Inflammatory macrophage (primary cell): ENCODE measurements at regions not wholly inside any gene's neighbourhood (a gene's known extent, or its start where the extent isn't known, plus 50 kb on each side); places are given as distances from the start of the nearest gene placed in this dataset.

Experiments
- DNase-seq, 2 donors: peaks; one replicate each; pipeline ENCODE4 v3.0.0-alpha.2; 2020 to 2022

DNA sequence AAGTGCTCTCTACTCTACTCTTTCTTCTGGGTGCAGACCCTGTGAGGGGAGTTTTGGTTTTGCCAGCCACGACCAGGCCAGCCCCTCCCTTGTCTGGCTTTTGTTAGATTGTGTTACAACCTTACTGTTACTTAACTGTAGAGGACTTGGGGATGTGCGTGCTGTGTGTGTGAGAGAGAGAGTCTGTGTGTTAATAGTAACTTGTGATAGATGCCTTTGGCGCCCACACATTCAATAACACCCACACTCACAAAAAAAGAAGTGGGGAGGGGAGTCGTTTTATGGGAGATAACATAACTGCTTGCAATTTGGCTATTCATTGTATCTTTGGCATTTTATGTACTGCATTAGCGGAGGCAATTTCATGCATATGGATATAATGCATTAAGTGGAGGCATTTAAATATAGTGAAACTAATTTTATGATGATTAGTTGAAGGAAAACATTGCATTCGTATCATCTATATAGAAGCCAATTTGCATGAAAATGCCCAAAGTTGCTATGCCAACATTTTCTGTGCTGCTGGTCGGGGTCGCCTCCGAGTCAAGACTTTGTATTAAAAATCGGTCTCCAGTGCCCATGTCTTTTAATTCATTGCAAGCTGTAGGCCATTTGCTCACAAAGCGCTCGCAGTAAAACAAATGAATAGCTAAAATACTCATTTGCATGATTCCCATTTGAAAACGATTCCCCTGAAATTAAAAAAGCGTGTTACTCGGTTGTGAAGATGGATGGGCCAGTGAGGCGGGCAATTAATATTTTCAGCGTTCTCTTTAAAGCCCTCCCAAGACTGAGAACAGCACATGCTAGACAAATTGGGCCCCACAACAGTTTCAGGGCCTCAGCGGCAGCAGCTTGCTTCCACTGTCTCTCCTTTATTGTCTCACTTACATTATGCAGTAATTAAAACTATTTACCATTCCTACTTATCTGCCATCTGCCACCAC is 158.5 kb upstream of the SMAD3 start:
- no peak for DNase-seq

DNA sequence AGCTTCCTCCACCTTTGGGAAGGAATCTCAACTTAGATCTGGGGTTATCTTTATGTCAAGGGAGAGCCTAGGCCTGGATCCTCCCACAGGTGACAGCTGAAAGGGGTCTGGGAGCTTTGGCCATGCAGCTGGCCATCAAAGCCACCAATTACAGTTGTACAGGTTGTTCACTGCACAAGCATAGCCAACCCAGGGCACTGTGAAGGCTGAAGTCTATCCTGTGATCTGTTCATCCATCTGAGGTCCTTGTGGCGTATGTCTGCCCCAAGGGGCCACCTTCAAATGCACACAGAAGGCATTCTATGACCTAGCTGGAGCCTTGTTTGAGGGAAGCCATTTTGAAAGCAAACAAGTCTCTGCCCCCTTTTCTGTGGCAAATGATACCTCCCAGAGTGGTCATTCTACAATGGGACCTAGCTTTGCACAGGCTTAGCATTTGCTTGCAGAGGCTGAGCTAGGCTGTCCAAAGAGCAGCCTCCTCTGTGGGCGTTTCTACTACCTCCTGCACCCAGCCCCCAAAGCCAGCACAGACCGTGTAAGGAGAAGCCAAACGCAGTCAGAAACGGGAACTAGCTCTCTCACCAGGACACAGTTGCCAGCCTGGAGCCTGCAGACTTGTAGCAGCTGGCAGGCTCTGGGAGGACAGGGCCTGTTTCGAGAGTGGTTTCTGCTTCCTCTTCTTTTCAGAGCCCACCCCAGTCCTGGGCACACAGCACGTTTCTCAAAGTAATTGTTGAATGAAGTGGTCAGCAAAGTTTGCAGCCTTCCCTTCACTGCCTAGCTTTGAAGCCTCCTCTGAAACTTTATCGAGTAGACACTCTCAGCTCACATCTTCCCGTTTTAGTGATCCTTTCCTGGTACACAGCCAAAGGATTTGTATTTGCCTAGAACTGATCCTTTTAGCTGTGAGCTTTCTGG is 157.3 kb upstream of the SMAD3 start:
- DNase-seq = peak; percentile 92 to 94

DNA sequence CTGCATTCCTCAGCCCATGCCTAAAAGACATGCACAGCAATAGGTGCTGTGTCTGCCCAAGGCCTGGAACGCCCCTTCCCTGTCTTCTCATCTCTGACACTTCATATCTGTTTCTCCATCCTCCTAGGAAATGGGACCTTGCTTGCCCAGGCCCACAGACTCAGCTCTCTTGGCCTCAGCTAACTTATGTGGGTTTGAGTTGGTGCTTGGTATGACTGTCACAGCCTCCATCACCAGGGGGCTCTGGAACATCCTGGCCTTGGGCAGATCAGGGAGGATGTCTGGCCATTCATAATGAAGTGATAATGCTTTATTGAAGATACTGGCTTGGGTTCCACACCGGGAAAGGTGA is 156.7 kb upstream of the SMAD3 start:
- no peak for DNase-seq

DNA sequence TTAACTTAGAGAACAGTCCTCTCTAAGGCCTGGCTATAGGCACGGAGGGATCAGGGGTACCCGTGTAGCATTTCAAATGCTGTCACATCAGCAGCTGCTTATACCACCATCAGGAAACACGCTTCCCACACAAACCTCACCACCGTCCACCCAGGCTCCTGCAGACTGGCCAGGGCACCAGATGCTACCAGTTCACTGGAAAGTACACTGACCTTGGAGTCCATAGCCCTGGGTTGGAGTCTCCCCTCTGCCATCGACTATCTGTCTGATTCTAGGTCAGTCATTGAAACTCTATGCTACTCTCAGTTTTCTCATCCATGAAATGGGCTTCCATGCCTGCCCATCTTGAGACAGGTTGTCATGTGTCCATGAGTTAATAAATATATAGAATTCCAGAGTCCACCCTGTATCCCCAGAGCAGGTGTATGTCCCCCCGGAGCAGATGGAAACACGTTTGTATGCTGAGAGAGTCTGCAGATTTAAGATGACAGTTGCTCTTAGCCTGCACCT is 156.0 kb upstream of the SMAD3 start:
- no peak for DNase-seq

DNA sequence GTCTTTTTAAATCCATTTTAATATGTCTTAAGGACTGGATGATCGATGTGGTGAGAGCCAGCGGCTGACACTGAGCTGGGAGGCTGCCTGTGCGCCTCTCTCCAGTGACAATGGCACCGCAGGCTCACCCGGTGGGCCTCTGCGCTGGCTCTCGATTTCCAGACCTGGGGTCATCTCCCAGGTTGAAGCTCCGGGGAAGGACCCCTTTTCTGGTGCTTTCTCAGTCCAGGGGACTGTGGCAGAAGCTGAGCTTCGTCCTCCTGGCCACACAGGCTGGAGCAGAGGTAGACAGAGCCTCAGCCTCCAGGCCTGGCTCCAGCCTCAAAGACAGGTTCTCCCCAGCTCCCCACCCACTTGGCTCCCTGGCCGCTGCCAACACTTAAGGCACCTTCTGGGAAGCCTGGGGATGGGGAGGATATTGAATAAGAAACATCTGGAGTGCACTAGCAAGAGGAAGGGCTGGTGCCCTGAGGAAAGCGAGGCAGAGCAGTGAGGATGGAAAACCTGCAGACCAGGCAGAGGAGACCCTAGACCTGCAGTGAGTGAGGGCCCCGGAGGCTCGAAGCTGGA is 154.2 kb upstream of the SMAD3 start:
- DNase-seq = no peak

DNA sequence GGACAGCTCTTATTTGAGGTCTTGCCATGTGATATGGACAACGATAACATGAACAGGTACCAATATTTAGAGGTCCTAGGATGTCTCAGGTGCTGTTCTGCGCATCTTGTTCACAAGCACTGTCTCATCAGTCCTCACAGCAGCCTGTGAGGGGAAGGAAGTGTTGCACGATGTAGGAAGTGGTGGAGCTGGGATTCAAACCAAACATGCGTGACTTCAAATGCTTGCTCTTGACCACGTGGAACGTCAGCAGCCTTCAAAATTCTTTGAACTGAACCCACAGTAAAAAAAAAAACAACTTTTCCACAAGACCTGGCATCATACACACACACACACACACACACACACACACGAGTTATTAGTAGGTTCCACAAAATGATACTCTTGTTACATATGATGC is 153.4 kb upstream of the SMAD3 start:
- DNase-seq = peak; percentile 61 to 77

- DNase-seq = peak in 1 of 2 donors; percentile 25
These were observed 153.0 kb upstream of the SMAD3 start for GRCh38 chr15:66912441-66912840.

DNA sequence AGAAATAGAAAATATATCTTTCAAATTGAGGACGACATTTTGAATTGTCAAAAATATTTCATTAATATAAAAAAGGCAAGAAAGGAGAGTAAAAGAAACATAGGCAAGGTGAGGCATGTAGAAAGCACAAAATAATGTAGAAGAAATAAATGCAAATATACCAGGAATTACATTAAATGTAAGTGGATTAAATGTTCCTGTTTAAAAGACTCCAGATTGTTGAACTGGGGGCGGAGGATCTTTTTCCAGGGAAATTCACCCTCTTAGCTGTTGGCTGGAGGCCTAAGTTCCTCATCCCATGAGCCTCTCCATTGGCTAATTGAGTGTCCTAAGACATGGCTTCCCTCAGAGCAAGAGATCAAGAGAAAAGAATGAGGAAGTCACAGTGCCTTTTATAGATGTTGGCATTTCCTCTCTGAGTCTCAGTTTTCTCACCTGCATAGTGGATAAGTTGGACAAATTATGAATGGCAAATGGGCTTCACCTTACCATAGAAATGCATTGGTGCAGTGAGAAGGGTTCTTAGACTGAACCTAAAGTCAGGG is 147.4 kb upstream of the SMAD3 start:
- peak; percentile 28 to 46 for DNase-seq

DNA sequence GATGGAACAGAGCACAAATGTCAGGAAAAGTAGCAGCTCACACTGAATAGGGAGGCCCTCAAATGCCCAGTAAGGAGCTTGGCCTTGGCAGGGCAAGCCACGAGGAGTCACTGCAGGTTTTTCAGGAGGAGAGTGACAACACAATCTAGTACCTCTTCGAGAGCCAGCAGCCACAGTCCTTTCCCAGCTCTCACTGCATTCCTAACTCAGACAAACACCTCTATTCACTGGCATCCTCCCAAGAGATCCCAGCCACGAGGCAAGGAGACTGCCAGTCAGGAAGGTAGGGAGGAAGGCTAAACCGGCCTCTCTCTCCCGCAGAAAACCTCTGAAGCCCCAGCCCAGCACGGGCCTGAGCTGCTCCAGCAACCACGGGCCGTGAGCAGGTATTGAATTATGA is 146.0 kb upstream of the SMAD3 start:
- DNase-seq = no peak

GRCh38 chr15:66921319-66921915 is 144.0 kb upstream of the SMAD3 start:
- peak; percentile 64 to 67 for DNase-seq

GRCh38 chr15:66922608-66923007 is 142.8 kb upstream of the SMAD3 start:
- no peak for DNase-seq

DNA sequence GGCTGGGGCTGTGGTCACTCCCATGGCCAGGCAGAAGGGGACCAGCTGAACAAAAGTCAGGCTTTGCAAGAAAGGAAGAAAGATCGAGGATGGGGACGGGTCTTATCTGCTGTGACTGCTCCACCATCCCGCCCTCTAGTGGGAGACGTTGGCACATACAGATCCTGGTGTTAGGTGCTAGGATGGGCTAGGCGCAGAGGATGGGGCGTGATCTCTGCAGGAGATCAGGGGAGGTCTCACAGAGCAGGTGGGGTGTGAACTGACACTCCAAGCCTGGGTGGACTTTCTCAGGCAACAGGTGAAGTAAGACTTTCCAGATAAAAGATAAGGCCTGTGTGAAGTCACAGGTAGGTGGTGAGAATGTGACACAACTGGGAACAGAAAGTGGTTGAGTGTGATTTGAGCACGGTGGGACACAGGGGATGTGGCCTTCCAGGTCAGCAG is 141.9 kb upstream of the SMAD3 start:
- DNase-seq = no peak

DNA sequence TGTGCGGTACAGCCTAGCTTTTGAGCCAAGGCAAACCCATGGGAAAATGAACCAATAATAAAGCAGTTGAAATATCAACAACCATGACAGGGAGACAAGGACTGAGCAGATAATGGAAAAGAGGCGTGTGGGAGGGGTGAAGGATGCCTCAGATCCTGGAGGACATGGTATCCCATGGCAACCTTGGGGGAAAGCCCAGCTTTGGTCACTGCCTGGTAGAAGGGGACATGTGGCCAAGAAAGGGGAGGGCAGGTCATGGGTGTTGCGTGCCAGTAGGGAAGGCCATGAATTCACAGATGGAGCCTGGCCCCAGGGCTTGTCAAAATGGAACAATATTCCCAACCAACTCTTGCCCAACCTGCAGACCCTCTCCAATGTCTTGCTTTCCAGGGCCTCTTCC is 140.5 kb upstream of the SMAD3 start:
- DNase-seq = no peak

- no peak for DNase-seq
These were observed 139.7 kb upstream of the SMAD3 start for GRCh38 chr15:66925721-66926120.

- DNase-seq = no peak
These were observed 138.0 kb upstream of the SMAD3 start for GRCh38 chr15:66927201-66928077.

DNA sequence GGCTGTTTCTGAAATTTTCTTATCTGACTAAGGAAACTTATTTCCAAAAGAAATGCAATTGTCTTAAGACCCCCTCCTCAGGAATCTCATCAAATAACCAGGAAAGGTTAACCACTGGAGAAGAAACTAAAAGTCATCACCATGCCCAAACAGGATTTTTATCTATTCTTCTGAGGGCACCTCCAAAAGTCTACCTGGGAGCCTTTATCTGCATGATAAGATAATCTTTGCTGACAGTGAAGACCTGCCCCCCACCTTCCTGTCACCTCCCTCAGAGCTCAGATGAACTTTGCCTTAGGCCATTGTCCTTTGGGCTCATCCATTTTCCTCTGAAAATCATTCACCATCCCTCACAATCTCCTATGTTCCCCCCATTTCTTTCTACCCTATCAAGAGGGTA is 137.3 kb upstream of the SMAD3 start:
- DNase-seq = no peak

DNA sequence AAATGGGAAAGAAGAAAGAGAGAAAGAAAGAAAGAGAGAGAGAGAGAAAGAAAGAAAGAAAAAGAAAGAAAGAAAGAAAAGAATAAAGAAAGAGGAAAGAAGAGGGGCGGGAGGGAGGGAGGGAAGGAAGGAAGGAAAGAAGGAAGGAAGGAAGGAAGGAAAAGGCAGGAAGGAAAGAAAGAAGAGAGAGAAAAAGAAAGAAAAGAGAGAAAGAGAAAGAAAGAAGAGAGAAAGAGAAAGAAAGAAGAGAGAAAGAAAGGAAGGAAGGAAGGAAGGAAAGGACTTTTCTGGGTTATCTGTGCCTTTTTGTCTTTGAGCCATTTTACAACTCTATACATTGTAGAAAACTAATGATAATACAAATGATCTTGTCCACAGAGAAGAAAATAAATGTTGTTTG is 136.6 kb upstream of the SMAD3 start:
- DNase-seq = no peak

DNA sequence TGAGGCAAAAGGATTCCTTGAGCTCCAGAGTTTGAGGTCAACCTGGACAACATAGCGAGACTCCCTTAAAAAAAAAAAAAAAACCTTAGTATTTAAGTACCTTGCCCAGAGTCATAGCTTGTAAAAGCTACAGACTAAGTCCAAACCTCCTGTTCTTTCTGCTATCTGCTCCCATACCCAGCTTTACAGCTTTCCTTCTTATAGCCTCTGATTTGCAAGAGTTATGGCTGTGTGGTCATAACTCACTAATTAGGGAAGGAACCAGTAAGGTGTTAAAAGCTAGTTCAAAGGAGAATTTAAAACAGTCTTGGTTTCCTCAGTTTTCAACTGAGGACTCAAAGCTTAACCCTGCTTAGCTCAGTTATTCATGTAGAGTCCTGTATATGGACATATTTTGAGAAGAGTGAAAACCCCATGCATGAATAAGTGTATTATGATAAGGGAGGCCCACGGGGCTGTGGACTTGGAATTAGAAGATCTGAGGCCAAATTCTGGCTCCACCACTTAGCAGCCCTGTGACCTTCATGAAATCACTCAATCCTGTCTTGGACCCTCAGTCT is 135.5 kb upstream of the SMAD3 start:
- DNase-seq = no peak

DNA sequence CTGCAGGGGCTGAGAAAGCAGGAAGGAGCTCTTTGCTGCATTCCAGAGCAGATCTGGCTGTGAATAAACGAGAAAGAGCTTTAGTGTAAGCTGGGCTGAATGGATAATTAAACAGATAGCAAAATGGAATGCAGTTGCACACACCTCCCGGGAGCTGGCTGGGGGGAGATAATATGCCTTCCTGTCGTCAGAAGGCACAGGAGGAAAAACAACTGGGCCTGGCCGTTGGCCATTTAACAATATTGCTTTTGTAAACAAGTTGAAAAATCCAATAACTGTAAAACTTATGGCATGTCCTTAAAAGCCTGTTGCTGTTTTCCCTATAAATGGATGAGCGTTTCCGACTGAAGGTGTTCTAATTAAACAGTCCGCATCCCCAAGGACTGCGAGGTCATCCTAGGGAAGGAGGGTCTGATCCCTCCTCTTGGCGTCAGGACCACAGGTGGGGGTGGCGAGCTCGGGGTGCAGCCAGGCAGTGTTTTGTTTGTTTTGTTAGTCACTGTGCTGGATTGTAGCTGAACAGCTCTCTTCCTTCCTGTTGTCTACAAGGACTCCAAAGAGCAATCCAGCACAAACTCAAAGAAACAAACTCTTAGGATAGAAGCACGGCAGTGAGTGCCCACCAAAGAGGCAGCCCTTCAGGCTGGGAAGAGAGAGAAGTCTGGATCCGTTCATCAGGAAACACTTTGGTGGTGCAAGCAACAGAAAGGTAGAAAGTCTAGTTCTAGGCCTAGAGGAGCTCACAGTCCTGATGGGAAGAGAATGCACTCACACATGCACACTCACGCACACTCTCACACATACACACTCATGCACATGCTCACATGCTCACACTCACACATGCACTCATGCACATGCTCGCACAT is 133.4 kb upstream of the SMAD3 start:
- no peak for DNase-seq

- DNase-seq = no peak
These were observed 132.8 kb upstream of the SMAD3 start for GRCh38 chr15:66932634-66933024.
